Activated CD4-positive, alpha-beta T cell treated with anti-CD3 and anti-CD28 coated beads, Interleukin-2, amount 50 U/mL, for 16 hours (primary cell): ENCODE measurements at regions not wholly inside any gene's neighbourhood (a gene's known extent, or its start where the extent isn't known, plus 50 kb on each side); places are given as distances from the start of the nearest gene placed in this dataset.
"Not testable (repeated sequence)": the region's sequence is repeated elsewhere in the genome, so short reads cannot be mapped to it uniquely, and the experiment has no call there.

Experiments used
- DNase-seq: peaks from one replicate; pipeline ENCODE4 v3.0.0-alpha.2; 2020

GRCh38 chr3:182425926-182426718 lies 367.2 kb upstream of the ATP11B start:
- DNase-seq, result not testable (repeated sequence)

GRCh38 chr3:182431972-182432371 lies 361.3 kb upstream of the ATP11B start:
- DNase-seq, result not testable (repeated sequence)

GRCh38 chr3:182435860-182436259 lies 357.4 kb upstream of the ATP11B start:
- no peak for DNase-seq

- no peak for DNase-seq
Observed at GRCh38 chr3:182436547-182436946, 356.8 kb upstream of the ATP11B start.

GRCh38 chr3:182438398-182438797 lies 354.9 kb upstream of the ATP11B start:
- no peak for DNase-seq

- DNase-seq, result no peak
Observed at GRCh38 chr3:182440101-182440500, 353.2 kb upstream of the ATP11B start.

- no peak for DNase-seq
Observed at GRCh38 chr3:182445576-182445975, 347.7 kb upstream of the ATP11B start.

GRCh38 chr3:182450942-182451787 lies 342.1 kb upstream of the ATP11B start:
- DNase-seq, result no peak

- no peak for DNase-seq
Observed at GRCh38 chr3:182451871-182452270, 341.4 kb upstream of the ATP11B start.

- no peak for DNase-seq
Observed at GRCh38 chr3:182455011-182455410, 338.3 kb upstream of the ATP11B start.

- no peak for DNase-seq
Observed at GRCh38 chr3:182460303-182460702, 333.0 kb upstream of the ATP11B start.

GRCh38 chr3:182462152-182462551 lies 331.2 kb upstream of the ATP11B start:
- no peak for DNase-seq

GRCh38 chr3:182464513-182465145 lies 328.7 kb upstream of the ATP11B start:
- DNase-seq, result no peak

- no peak for DNase-seq
Observed at GRCh38 chr3:182465301-182466185, 327.8 kb upstream of the ATP11B start.

- DNase-seq, result no peak
Observed at GRCh38 chr3:182469086-182469485, 324.2 kb upstream of the ATP11B start.

- no peak for DNase-seq
Observed at GRCh38 chr3:182470187-182470586, 323.1 kb upstream of the ATP11B start.

- no peak for DNase-seq
Observed at GRCh38 chr3:182473191-182473710, 320.1 kb upstream of the ATP11B start.

GRCh38 chr3:182478369-182478768 lies 314.9 kb upstream of the ATP11B start:
- no peak for DNase-seq

GRCh38 chr3:182479419-182480336 lies 313.6 kb upstream of the ATP11B start:
- DNase-seq, result no peak

- no peak for DNase-seq
Observed at GRCh38 chr3:182482705-182483104, 310.6 kb upstream of the ATP11B start.

GRCh38 chr3:182484682-182485081 lies 308.6 kb upstream of the ATP11B start:
- DNase-seq, result no peak
